ENCODE measurements at regions not wholly inside any gene's neighbourhood (a gene's known extent, or its start where the extent isn't known, plus 50 kb on each side); places are given as distances from the start of the nearest gene placed in this dataset.

GRCh38 chr5:3020426-3020825 is 268.9 kb upstream of the IRX2 start:
- POLR2A ChIA-PET, result no interaction called here
- DNase-seq, result no peak
- Histone ChIP-seq H3K9me3 (no peaks in the 10 kb centered on the region), H2AFZ (ENCODE audit: low read depth) (no peak overlapping the region), H3K4me3 (ENCODE audit: low read depth in 2 of 2, low read length in 1 of 2) (no peak overlapping the region), H3K27me3 (ENCODE audit: insufficient read depth) (no peaks in the 10 kb centered on the region; the same call in 1 of the 2 replicates), H3K36me3 (replicated peaks in 1 of 2; ENCODE audit: control insufficient read depth in 1 of 2, insufficient read depth in 2 of 2, low read length in 1 of 2) (no peaks in the 10 kb centered on the region), H3K4me1 (ENCODE audit: control insufficient read depth in 1 of 2, insufficient read depth in 2 of 2, low read depth in 1 of 2, low read length in 1 of 2) (no peaks in the 10 kb centered on the region), H3K79me2 (ENCODE audit: insufficient read depth) (no peaks in the 10 kb centered on the region), H4K20me1 (ENCODE audit: insufficient read depth) (no peaks in the 10 kb centered on the region), H3K4me2 (no peak overlapping the region), H3K27ac (ENCODE audit: low read depth in 2 of 2, low read length in 1 of 2) (no peak overlapping the region), H3K9me2 (no peaks in the 10 kb centered on the region), H3K9ac (no peak overlapping the region), H3F3A (replicated peaks; ENCODE audit: insufficient read depth) (no peaks in the 10 kb centered on the region)
- 3% methylated on average over 6 of the region's 6 CpGs for whole genome bisulfite sequencing (ENCODE audit: low lambda C conversion rate)
- CTCF ChIA-PET, result no interaction called here
- TF ChIP-seq FOXM1 (IDR thresholded peaks at IDR 0.05; ENCODE audit: low read depth), result no peak
- TF ChIP-seq MEF2A (IDR thresholded peaks at IDR 0.05; ENCODE audit: borderline replicate concordance, low read depth), result no peak
- no peak for TF ChIP-seq ELF1 (IDR thresholded peaks at IDR 0.05)
- no peak for TF ChIP-seq EP300 (IDR thresholded peaks at IDR 0.05; ENCODE audit: borderline replicate concordance in 1 of 2, low read depth in 1 of 2, low read length in 1 of 2)
- no peak for TF ChIP-seq FOXJ3 (CRISPR knock-in tag; IDR thresholded peaks at IDR 0.05)
- TF ChIP-seq CTCF (IDR thresholded peaks at IDR 0.05), result no peak
- TF ChIP-seq TCF12 (IDR thresholded peaks at IDR 0.05), result no peak
- TF ChIP-seq GATA2 (CRISPR knock-in tag; IDR thresholded peaks at IDR 0.05), result no peak
- no peak for TF ChIP-seq YY1 (IDR thresholded peaks at IDR 0.05; ENCODE audit: low read depth)
- TF ChIP-seq TAF1 (IDR thresholded peaks at IDR 0.05; ENCODE audit: borderline replicate concordance, low read depth, low read length), result no peak
- no peak for TF ChIP-seq RAD21 (IDR thresholded peaks at IDR 0.05; ENCODE audit: low read length)
- TF ChIP-seq EZH2phosphoT487 (IDR thresholded peaks at IDR 0.05; ENCODE audit: borderline replicate concordance, low read depth), result no peak
- no peak for TF ChIP-seq PBX3 (IDR thresholded peaks at IDR 0.05)
- TF ChIP-seq NFIC (IDR thresholded peaks at IDR 0.05; ENCODE audit: borderline replicate concordance), result no peak
- TF ChIP-seq SMC3 (IDR thresholded peaks at IDR 0.05; ENCODE audit: low read depth, low read length), result no peak
- no peak for TF ChIP-seq IRF3 (IDR thresholded peaks at IDR 0.05; ENCODE audit: low read depth, low read length)
- no peak for TF ChIP-seq POLR2AphosphoS5 (IDR thresholded peaks at IDR 0.05; ENCODE audit: low read depth, low read length)
- TF ChIP-seq, protein P1, sequence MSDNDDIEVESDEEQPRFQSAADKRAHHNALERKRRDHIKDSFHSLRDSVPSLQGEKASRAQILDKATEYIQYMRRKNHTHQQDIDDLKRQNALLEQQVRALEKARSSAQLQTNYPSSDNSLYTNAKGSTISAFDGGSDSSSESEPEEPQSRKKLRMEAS (IDR thresholded peaks at IDR 0.05; ENCODE audit: low read depth), result no peak
- TF ChIP-seq USF2 (IDR thresholded peaks at IDR 0.05; ENCODE audit: borderline replicate concordance, low read depth, low read length), result no peak
- no peak for TF ChIP-seq GABPA (IDR thresholded peaks at IDR 0.05; ENCODE audit: low read depth)
